Tibial nerve (tissue), 4 donors: ENCODE measurements at regions not wholly inside any gene's neighbourhood (a gene's known extent, or its start where the extent isn't known, plus 50 kb on each side); places are given as distances from the start of the nearest gene placed in this dataset.

Experiments used
- CTCF ChIP-seq, 5 experiments: fragments of 200-600 bp in 3 of 5; fragments of 450-650 bp in 2 of 5; sonication (generic) in 3 of 5; IDR thresholded peaks; one replicate each; pipeline ENCODE4 v1.5.1; 2016 to 2019; ENCODE audit warnings: antibody characterized with exemption in 5 of 5, mild to moderate bottlenecking in 3 of 5, moderate library complexity in 2 of 5
- EP300 ChIP-seq, 2 donors: sonication (generic); formaldehyde crosslinking; IDR thresholded peaks; one replicate each; pipeline ENCODE4 v1.6.1; 2017; ENCODE audit warnings: antibody characterized with exemption in 2 of 2, mild to moderate bottlenecking in 1 of 2
- POLR2A ChIP-seq, 2 donors: fragments of 450-650 bp; IDR thresholded peaks; one replicate each; pipeline ENCODE4 v1.6.1; 2017; ENCODE audit warnings: antibody characterized with exemption in 2 of 2, mild to moderate bottlenecking in 2 of 2, moderate library complexity in 2 of 2

- TF ChIP-seq CTCF (IDR thresholded peaks at IDR 0.05): no peak
- TF ChIP-seq POLR2A (IDR thresholded peaks at IDR 0.05): no peak
- TF ChIP-seq EP300 (IDR thresholded peaks at IDR 0.05): no peak
These were observed 209.4 kb downstream of the FOXO1 start for GRCh38 chr13:40456979-40457553.
